Panc1 (cell line): ENCODE measurements at regions not wholly inside any gene's neighbourhood (a gene's known extent, or its start where the extent isn't known, plus 50 kb on each side); places are given as distances from the start of the nearest gene placed in this dataset.

Source experiments
- POLR2AphosphoS5 ChIP-seq: IDR thresholded peaks from 2 replicates; pipeline ENCODE4 v1.6.1; 2012; ENCODE audit warnings: mild to moderate bottlenecking, low read depth, low read length, moderate library complexity
- SIN3A ChIP-seq: IDR thresholded peaks from 2 replicates; pipeline ENCODE4 v1.6.1; 2012; ENCODE audit warnings: low read depth, mild to moderate bottlenecking, low read length, moderate library complexity, borderline replicate concordance; ENCODE audit not compliant: insufficient read depth

GRCh38 chr16:24445216-24445615, 94.2 kb upstream of the RBBP6 start:
- TF ChIP-seq POLR2AphosphoS5 (no peak), SIN3A (no peak)
